ENCODE measurements at regions not wholly inside any gene's neighbourhood (a gene's known extent, or its start where the extent isn't known, plus 50 kb on each side); places are given as distances from the start of the nearest gene placed in this dataset.

- Histone ChIP-seq H3K4me1 (ENCODE audit: insufficient read depth) (no peaks in the 10 kb centered on the region), H3K4me3 (no peak overlapping the region), H3K27ac (peak overlapping the region; percentile 32), H3K27me3 (no peaks in the 10 kb centered on the region), H3K4me2 (no peak overlapping the region), H4K20me1 (ENCODE audit: insufficient read depth, poor library complexity, severe bottlenecking) (no peaks in the 10 kb centered on the region), H3K79me2 (no peaks in the 10 kb centered on the region), H3K36me3 (replicated peaks; ENCODE audit: insufficient read depth, low read depth) (no peaks in the 10 kb centered on the region), H3K9me2 (replicated peaks; ENCODE audit: insufficient read depth) (no peaks in the 10 kb centered on the region), H2AFZ (no peak overlapping the region), H3K9me3 (ENCODE audit: low read depth) (no peaks in the 10 kb centered on the region)
- DNase-seq (ENCODE audit: low spot score): no peak
- WGBS (ENCODE audit: low lambda C conversion rate, missing lambda C conversion rate): 82% methylated on average over 2 of the region's 2 CpGs
- TF ChIP-seq EZH2phosphoT487 (IDR thresholded peaks at IDR 0.05; ENCODE audit: low read depth, severe bottlenecking, unreplicated experiment) (no peak), EZH2 (IDR thresholded peaks at IDR 0.05; ENCODE audit: borderline replicate concordance) (no peak), CTCF (IDR thresholded peaks at IDR 0.05; ENCODE audit: poor library complexity) (no peak)
Observed at GRCh38 chr5:143537056-143537455, 133.6 kb upstream of the NR3C1 start.

GRCh38 chr5:143536364-143536763 is 132.9 kb upstream of the NR3C1 start:
- no peaks in the 10 kb centered on the region for H3K9me2 ChIP-seq (replicated peaks; ENCODE audit: insufficient read depth)
- DNase-seq (ENCODE audit: low spot score): peak; percentile 35
- no peak for TF ChIP-seq EZH2phosphoT487 (IDR thresholded peaks at IDR 0.05; ENCODE audit: low read depth, severe bottlenecking, unreplicated experiment)
- no peak for TF ChIP-seq EZH2 (IDR thresholded peaks at IDR 0.05; ENCODE audit: borderline replicate concordance)
- no peak for TF ChIP-seq CTCF (IDR thresholded peaks at IDR 0.05; ENCODE audit: poor library complexity)
- peak overlapping the region; percentile 32 for H3K27ac ChIP-seq
- no peak overlapping the region for H2AFZ ChIP-seq
- no peaks in the 10 kb centered on the region for H3K27me3 ChIP-seq
- H3K4me3 ChIP-seq: no peak overlapping the region
- H3K36me3 ChIP-seq (replicated peaks; ENCODE audit: insufficient read depth, low read depth): no peaks in the 10 kb centered on the region
- no peaks in the 10 kb centered on the region for H3K4me1 ChIP-seq (ENCODE audit: insufficient read depth)
- WGBS (ENCODE audit: low lambda C conversion rate, missing lambda C conversion rate): 96% methylated on average over 3 of the region's 3 CpGs
- no peaks in the 10 kb centered on the region for H3K9me3 ChIP-seq (ENCODE audit: low read depth)
- H3K4me2 ChIP-seq: no peak overlapping the region
- no peaks in the 10 kb centered on the region for H4K20me1 ChIP-seq (ENCODE audit: insufficient read depth, poor library complexity, severe bottlenecking)
- no peaks in the 10 kb centered on the region for H3K79me2 ChIP-seq

DNA sequence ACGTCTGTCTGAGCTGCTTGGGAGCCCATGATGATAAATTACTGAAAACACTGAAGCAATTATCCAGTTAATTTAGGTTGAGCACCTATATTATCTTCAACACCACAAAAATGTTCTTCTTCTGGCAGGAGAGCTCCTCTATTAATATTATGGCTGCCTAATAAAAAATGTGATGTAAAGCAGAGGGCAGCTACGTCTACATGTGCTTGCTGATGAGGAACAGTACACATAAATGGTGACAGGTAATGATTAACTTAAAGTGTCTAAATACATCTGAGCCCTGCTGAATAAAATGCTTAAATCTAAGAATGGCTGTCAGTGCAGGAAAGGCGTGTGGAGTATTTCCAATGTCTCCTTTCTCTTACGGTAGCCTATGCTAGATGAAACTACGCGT is 131.3 kb upstream of the NR3C1 start:
- TF ChIP-seq EZH2phosphoT487 (IDR thresholded peaks at IDR 0.05; ENCODE audit: low read depth, severe bottlenecking, unreplicated experiment): no peak
- no peak for TF ChIP-seq CTCF (IDR thresholded peaks at IDR 0.05; ENCODE audit: poor library complexity)
- no peak for TF ChIP-seq EZH2 (IDR thresholded peaks at IDR 0.05; ENCODE audit: borderline replicate concordance)
- WGBS (ENCODE audit: low lambda C conversion rate, missing lambda C conversion rate): 69% methylated on average over 6 of the region's 6 CpGs
- Histone ChIP-seq H2AFZ (no peak overlapping the region), H3K27ac (no peak overlapping the region), H3K36me3 (replicated peaks; ENCODE audit: insufficient read depth, low read depth) (no peaks in the 10 kb centered on the region), H3K4me2 (no peak overlapping the region), H3K4me1 (ENCODE audit: insufficient read depth) (no peaks in the 10 kb centered on the region), H3K79me2 (no peaks in the 10 kb centered on the region), H3K4me3 (no peak overlapping the region), H4K20me1 (ENCODE audit: insufficient read depth, poor library complexity, severe bottlenecking) (no peaks in the 10 kb centered on the region), H3K9me3 (ENCODE audit: low read depth) (no peaks in the 10 kb centered on the region), H3K9me2 (replicated peaks; ENCODE audit: insufficient read depth) (no peaks in the 10 kb centered on the region), H3K27me3 (no peaks in the 10 kb centered on the region)
- no peak for DNase-seq (ENCODE audit: low spot score)

Data from hepatocyte (in vitro differentiated cells).